ENCODE measurements at regions not wholly inside any gene's neighbourhood (a gene's known extent, or its start where the extent isn't known, plus 50 kb on each side); places are given as distances from the start of the nearest gene placed in this dataset.

DNA sequence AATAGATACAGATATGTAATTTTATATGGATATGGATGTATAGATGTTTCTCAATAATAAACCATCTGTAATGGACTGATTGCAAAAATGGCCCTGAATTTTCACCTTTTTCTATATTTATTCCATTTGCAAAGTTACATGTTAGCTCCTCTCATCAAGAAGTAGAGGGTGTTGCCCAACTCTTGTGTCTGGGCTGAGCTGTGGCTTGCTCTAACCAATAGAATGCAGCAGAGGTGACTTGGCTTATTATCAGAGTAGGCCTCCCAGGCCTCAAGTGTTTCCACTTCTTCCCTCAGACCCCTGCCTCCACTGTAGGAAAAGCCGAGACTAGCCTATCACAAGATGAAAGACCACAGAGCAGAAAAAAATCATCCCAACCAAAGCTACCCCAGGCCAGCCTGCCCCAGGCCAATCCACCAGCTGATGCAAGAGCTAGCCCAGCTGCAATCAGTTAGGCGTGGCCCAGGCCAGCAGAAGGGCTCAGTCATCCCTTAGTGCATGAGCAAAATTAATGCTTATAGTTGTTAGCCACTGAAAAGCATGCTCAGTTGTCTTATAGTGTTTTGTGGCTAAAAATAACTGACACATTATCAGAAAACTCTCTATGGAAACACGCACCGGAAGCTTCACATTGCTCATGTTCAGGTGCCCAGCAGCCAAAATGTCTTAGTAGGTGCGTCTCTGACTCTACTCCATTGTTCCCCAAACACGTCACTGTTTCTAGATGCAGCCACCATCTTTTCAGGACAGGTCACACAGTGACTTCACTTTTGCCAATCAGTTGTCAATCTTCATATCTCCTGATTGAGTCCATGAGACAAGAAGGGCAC lies 464.0 kb downstream of the FBXO15 start:
- Histone ChIP-seq H3K36me3 (no peaks in the 10 kb centered on the region), H3K4me1 (no peaks in the 10 kb centered on the region), H3K27ac (no peak overlapping the region), H3K4me3 (no peak overlapping the region), H3K9me3 (no peaks in the 10 kb centered on the region), H3K27me3 (no peaks in the 10 kb centered on the region)
- TF ChIP-seq, protein P1, sequence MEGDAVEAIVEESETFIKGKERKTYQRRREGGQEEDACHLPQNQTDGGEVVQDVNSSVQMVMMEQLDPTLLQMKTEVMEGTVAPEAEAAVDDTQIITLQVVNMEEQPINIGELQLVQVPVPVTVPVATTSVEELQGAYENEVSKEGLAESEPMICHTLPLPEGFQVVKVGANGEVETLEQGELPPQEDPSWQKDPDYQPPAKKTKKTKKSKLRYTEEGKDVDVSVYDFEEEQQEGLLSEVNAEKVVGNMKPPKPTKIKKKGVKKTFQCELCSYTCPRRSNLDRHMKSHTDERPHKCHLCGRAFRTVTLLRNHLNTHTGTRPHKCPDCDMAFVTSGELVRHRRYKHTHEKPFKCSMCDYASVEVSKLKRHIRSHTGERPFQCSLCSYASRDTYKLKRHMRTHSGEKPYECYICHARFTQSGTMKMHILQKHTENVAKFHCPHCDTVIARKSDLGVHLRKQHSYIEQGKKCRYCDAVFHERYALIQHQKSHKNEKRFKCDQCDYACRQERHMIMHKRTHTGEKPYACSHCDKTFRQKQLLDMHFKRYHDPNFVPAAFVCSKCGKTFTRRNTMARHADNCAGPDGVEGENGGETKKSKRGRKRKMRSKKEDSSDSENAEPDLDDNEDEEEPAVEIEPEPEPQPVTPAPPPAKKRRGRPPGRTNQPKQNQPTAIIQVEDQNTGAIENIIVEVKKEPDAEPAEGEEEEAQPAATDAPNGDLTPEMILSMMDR (IDR thresholded peaks at IDR 0.05) = no peak
- FAIRE-seq (no peak), DNase-seq (no peak), ATAC-seq (no peak)
- intact Hi-C loops (cut with DNase I) = no loop called here
- WGBS, 2 donors = 72 to 89% methylated on average over 6 of the region's 6 CpGs

DNA sequence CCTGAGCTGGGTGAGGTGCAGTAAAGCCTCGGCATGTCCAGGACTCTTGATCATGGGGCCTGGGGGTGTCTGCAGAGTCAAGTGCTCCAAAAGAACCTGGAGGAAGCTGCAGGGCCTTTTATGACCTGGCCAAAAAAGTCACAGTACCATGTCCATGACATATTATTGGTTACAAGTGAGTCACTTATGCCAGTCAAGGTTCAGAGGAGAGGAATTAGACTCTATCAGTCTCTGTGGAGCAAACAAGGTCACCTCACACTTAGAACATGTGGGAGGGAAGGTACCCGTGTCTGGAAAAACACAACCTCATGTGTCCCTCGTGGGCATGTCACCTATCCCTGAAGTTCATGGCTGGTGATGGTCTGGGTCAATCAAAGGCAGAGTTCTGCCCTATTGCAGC lies 465.7 kb downstream of the FBXO15 start:
- FAIRE-seq (no peak), DNase-seq (no peak), ATAC-seq (no peak)
- TF ChIP-seq, protein P1 (IDR thresholded peaks at IDR 0.05) = no peak
- Histone ChIP-seq H3K27me3 (no peaks in the 10 kb centered on the region), H3K4me3 (no peak overlapping the region), H3K36me3 (no peaks in the 10 kb centered on the region), H3K9me3 (no peaks in the 10 kb centered on the region), H3K4me1 (no peaks in the 10 kb centered on the region), H3K27ac (no peak overlapping the region)
- intact Hi-C loops (cut with DNase I) = no loop called here
- WGBS, 2 donors = 54 to 55% methylated on average over 3 of the region's 3 CpGs

GRCh38 chr18:73681398-73681797 lies 466.2 kb downstream of the FBXO15 start:
- Histone ChIP-seq H3K9me3 (no peaks in the 10 kb centered on the region), H3K27ac (no peak overlapping the region), H3K27me3 (no peaks in the 10 kb centered on the region), H3K36me3 (no peaks in the 10 kb centered on the region), H3K4me3 (no peak overlapping the region), H3K4me1 (no peaks in the 10 kb centered on the region)
- 70 to 87% methylated on average over 2 of the region's 2 CpGs for WGBS, 2 donors
- intact Hi-C loops (cut with DNase I) = no loop called here
- FAIRE-seq = no peak
- TF ChIP-seq, protein P1 (IDR thresholded peaks at IDR 0.05) = no peak
- no peak for ATAC-seq
- DNase-seq = no peak

- TF ChIP-seq, protein P1 (IDR thresholded peaks at IDR 0.05) = no peak
- Histone ChIP-seq H3K9me3 (no peaks in the 10 kb centered on the region), H3K27ac (no peak overlapping the region), H3K27me3 (no peaks in the 10 kb centered on the region), H3K36me3 (no peaks in the 10 kb centered on the region), H3K4me3 (no peak overlapping the region), H3K4me1 (no peaks in the 10 kb centered on the region)
- intact Hi-C loops (cut with DNase I) = no loop called here
- FAIRE-seq (no peak), DNase-seq (no peak), ATAC-seq (peak in 2 of 4 donors; percentile 21 to 50)
- 50 to 55% methylated on average over 8 of the region's 8 CpGs for WGBS, 2 donors
Measured at GRCh38 chr18:73679941-73680712, 467.5 kb downstream of the FBXO15 start.

GRCh38 chr18:73677450-73677849 lies 470.2 kb downstream of the FBXO15 start:
- H3K4me3 ChIP-seq = no peak overlapping the region
- H3K36me3 ChIP-seq = no peaks in the 10 kb centered on the region
- FAIRE-seq (no peak), DNase-seq (no peak), ATAC-seq (no peak)
- intact Hi-C loops (cut with DNase I) = no loop called here
- no peaks in the 10 kb centered on the region for H3K4me1 ChIP-seq
- no peaks in the 10 kb centered on the region for H3K27me3 ChIP-seq
- TF ChIP-seq, protein P1 (IDR thresholded peaks at IDR 0.05) = no peak
- H3K9me3 ChIP-seq = no peaks in the 10 kb centered on the region
- H3K27ac ChIP-seq = no peak overlapping the region
